ENCODE measurements at regions not wholly inside any gene's neighbourhood (a gene's known extent, or its start where the extent isn't known, plus 50 kb on each side); places are given as distances from the start of the nearest gene placed in this dataset.

- Histone ChIP-seq H3K9me3 (ENCODE audit: control insufficient read depth in 4 of 4, insufficient read depth in 3 of 4, low read length in 3 of 4) (no peaks in the 10 kb centered on the region), H3K4me3 (no peak overlapping the region), H3K4me1 (ENCODE audit: control insufficient read depth in 5 of 5, insufficient read depth in 5 of 5, low read length in 5 of 5) (peaks cover 0 to 6% (median 0%) of the 10 kb centered on the region in 5 donors), H3K36me3 (ENCODE audit: control insufficient read depth in 4 of 4, insufficient read depth in 4 of 4, low read length in 4 of 4) (no peaks in the 10 kb centered on the region), H3K27ac (ENCODE audit: low read depth in 1 of 2, low read length in 1 of 2) (no peak overlapping the region), H3K27me3 (ENCODE audit: control insufficient read depth in 3 of 3, insufficient read depth in 3 of 3, low read length in 2 of 3) (no peaks in the 10 kb centered on the region), H3K9ac (ENCODE audit: insufficient read depth in 1 of 2, low read length in 2 of 2) (no peak overlapping the region)
- no peak for TF ChIP-seq CTCF (IDR thresholded peaks at IDR 0.05; ENCODE audit: control extremely low read depth, extremely low read depth)
- 66 to 80% methylated on average over 4 of the region's 4 CpGs for WGBS, 2 donors
- DNase-seq = no peak
- ATAC-seq (ENCODE audit: insufficient read depth, low FRiP score) = no peak
Observed at GRCh38 chr14:26849514-26849913, 251.7 kb upstream of the NOVA1 start.

GRCh38 chr14:26851793-26852192 is 254.0 kb upstream of the NOVA1 start:
- no peak for TF ChIP-seq CTCF (IDR thresholded peaks at IDR 0.05; ENCODE audit: control extremely low read depth, extremely low read depth)
- Histone ChIP-seq H3K9ac (ENCODE audit: insufficient read depth in 1 of 2, low read length in 2 of 2) (no peak overlapping the region), H3K4me1 (ENCODE audit: control insufficient read depth in 5 of 5, insufficient read depth in 5 of 5, low read length in 5 of 5) (no peaks in the 10 kb centered on the region), H3K36me3 (ENCODE audit: control insufficient read depth in 4 of 4, insufficient read depth in 4 of 4, low read length in 4 of 4) (no peaks in the 10 kb centered on the region), H3K9me3 (ENCODE audit: control insufficient read depth in 4 of 4, insufficient read depth in 3 of 4, low read length in 3 of 4) (no peaks in the 10 kb centered on the region), H3K4me3 (no peak overlapping the region), H3K27ac (ENCODE audit: low read depth in 1 of 2, low read length in 1 of 2) (no peak overlapping the region), H3K27me3 (ENCODE audit: control insufficient read depth in 3 of 3, insufficient read depth in 3 of 3, low read length in 2 of 3) (no peaks in the 10 kb centered on the region)
- no peak for DNase-seq
- WGBS, 2 donors = 87 to 90% methylated on average over 6 of the region's 6 CpGs
- ATAC-seq (ENCODE audit: insufficient read depth, low FRiP score) = no peak

GRCh38 chr14:26855077-26855753 is 257.4 kb upstream of the NOVA1 start:
- no peak for TF ChIP-seq CTCF (IDR thresholded peaks at IDR 0.05; ENCODE audit: control extremely low read depth, extremely low read depth)
- Histone ChIP-seq H3K4me1 (ENCODE audit: control insufficient read depth in 5 of 5, insufficient read depth in 5 of 5, low read length in 5 of 5) (no peaks in the 10 kb centered on the region), H3K9me3 (ENCODE audit: control insufficient read depth in 4 of 4, insufficient read depth in 3 of 4, low read length in 3 of 4) (no peaks in the 10 kb centered on the region), H3K4me3 (no peak overlapping the region), H3K27ac (ENCODE audit: low read depth in 1 of 2, low read length in 1 of 2) (no peak overlapping the region), H3K9ac (ENCODE audit: insufficient read depth in 1 of 2, low read length in 2 of 2) (no peak overlapping the region), H3K27me3 (ENCODE audit: control insufficient read depth in 3 of 3, insufficient read depth in 3 of 3, low read length in 2 of 3) (no peaks in the 10 kb centered on the region), H3K36me3 (ENCODE audit: control insufficient read depth in 4 of 4, insufficient read depth in 4 of 4, low read length in 4 of 4) (no peaks in the 10 kb centered on the region)
- DNase-seq (no peak), ATAC-seq (ENCODE audit: insufficient read depth, low FRiP score) (no peak)
- WGBS, 2 donors = 70 to 75% methylated on average over 7 of the region's 7 CpGs

All from lung (tissue), 11 donors.